OCI-LY7 (cell line): ENCODE measurements at regions not wholly inside any gene's neighbourhood (a gene's known extent, or its start where the extent isn't known, plus 50 kb on each side); places are given as distances from the start of the nearest gene placed in this dataset.

Experiments
- BruUV-seq: library from RNA; stranded (reverse); fragments of 400-500 nt; replicated peaks from 2 replicates; lab custom pipeline; 2021; lab: Mats Ljungman, UMichigan
- CTCF ChIA-PET: fragments of 300-600 bp; sonication (Branson Sonifier 250); formaldehyde crosslinking; loops from one replicate; lab custom pipeline; 2022; ENCODE audit warnings: antibody characterized with exemption; ENCODE audit not compliant: unreplicated experiment; lab: Charles Lee
- POLR2A ChIA-PET: fragments of 300-600 bp; sonication (Branson Sonifier 250); formaldehyde crosslinking; loops from one replicate; lab custom pipeline; 2022; ENCODE audit warnings: antibody characterized with exemption; lab: Charles Lee
- DNase-seq: peaks from one replicate; pipeline ENCODE4 v3.0.0-alpha.2; 2015; ENCODE audit warnings: low spot score
- H2AFZ ChIP-seq: fragments of 200-600 bp; sonication (generic), shearing (Covaris generic); 2 replicates; pipeline ENCODE4 v1.6.1; 2014; ENCODE audit warnings: mild to moderate bottlenecking, antibody characterized with exemption, low read length, moderate library complexity
- H3K27ac ChIP-seq: fragments of 200-600 bp; sonication (generic); 2 replicates; pipeline ENCODE4 v1.5.1; 2014; ENCODE audit warnings: mixed run types, low read depth, mild to moderate bottlenecking, moderate library complexity, low read length, inconsistent platforms; ENCODE audit not compliant: poor library complexity, severe bottlenecking
- H3K36me3 ChIP-seq: fragments of 200-600 bp; sonication (generic); 2 replicates; pipeline ENCODE4 v1.6.1; 2014; ENCODE audit warnings: mild to moderate bottlenecking, antibody characterized with exemption, low read length, moderate library complexity, mixed read lengths; ENCODE audit not compliant: insufficient read depth
- H3K4me1 ChIP-seq: fragments of 200-600 bp; sonication (generic); 2 replicates; pipeline ENCODE4 v1.5.1; 2014; ENCODE audit warnings: mild to moderate bottlenecking, low read length; ENCODE audit not compliant: insufficient read depth, poor library complexity, severe bottlenecking
- H3K4me2 ChIP-seq: fragments of 200-600 bp; sonication (generic); 2 replicates; pipeline ENCODE4 v1.6.1; 2014; ENCODE audit warnings: mild to moderate bottlenecking, low read length
- H3K4me3 ChIP-seq: fragments of 200-600 bp; sonication (generic); 2 replicates; pipeline ENCODE4 v1.5.1; 2014; ENCODE audit warnings: mild to moderate bottlenecking, low read depth, low read length; ENCODE audit not compliant: poor library complexity, severe bottlenecking
- H3K79me2 ChIP-seq: fragments of 200-600 bp; sonication (generic); 2 replicates; pipeline ENCODE4 v1.6.1; 2016; ENCODE audit warnings: low read depth, mild to moderate bottlenecking, low read length, moderate library complexity, mixed read lengths; ENCODE audit not compliant: insufficient read depth
- H3K9me2 ChIP-seq: fragments of 200-600 bp; sonication (generic); 2 replicates; pipeline ENCODE4 v1.6.1; 2016; ENCODE audit warnings: mild to moderate bottlenecking, low read length, mixed read lengths; ENCODE audit not compliant: insufficient read depth
- H3K9me3 ChIP-seq: fragments of 200-600 bp; sonication (generic); 2 replicates; pipeline ENCODE4 v1.6.1; 2014; ENCODE audit warnings: mild to moderate bottlenecking, mixed run types, low read length, mixed read lengths
- H4K20me1 ChIP-seq: fragments of 200-600 bp; sonication (generic); 2 replicates; pipeline ENCODE4 v1.6.1; 2014; ENCODE audit warnings: mild to moderate bottlenecking, antibody characterized with exemption, low read length, moderate library complexity, mixed read lengths; ENCODE audit not compliant: insufficient read depth
- CTCF ChIP-seq: fragments of 200-600 bp; sonication (generic); conservative IDR thresholded peaks from 2 replicates; pipeline ENCODE4 v1.5.1; 2014; ENCODE audit warnings: mild to moderate bottlenecking, antibody characterized with exemption, low read length, moderate library complexity, mixed read lengths
- EZH2phosphoT487 ChIP-seq: fragments of 200-600 bp; sonication (generic); IDR thresholded peaks from 2 replicates; pipeline ENCODE4 v1.6.1; 2018; ENCODE audit warnings: low read depth, borderline replicate concordance, mild to moderate bottlenecking, mixed run types, antibody characterized with exemption, low read length, moderate library complexity, mixed read lengths
- intact Hi-C: fragments of 100-400 bp; cut with micrococcal nuclease; formaldehyde crosslinking; loops from one replicate; pipeline ENCODE4 v1.10.0; 2022; ENCODE audit not compliant: unreplicated experiment

GRCh38 chr17:70006159-70006558, 68.9 kb upstream of the KCNJ16 start:
- Histone ChIP-seq H3K9me3 (no peaks in the 10 kb centered on the region), H3K4me3 (no peak overlapping the region), H4K20me1 (no peaks in the 10 kb centered on the region), H3K27ac (no peak overlapping the region), H3K9me2 (no peaks in the 10 kb centered on the region), H3K4me2 (no peak overlapping the region), H3K36me3 (no peaks in the 10 kb centered on the region), H3K79me2 (no peaks in the 10 kb centered on the region), H3K4me1 (no peaks in the 10 kb centered on the region), H2AFZ (no peak overlapping the region)
- ChIA-PET POLR2A (interaction anchor here (0.6 kb wide), 1 partner anchor 162 kb away, joined by 3 read pairs; no protein-coding TSS in a partner anchor), CTCF (no interaction called here)
- intact Hi-C loops: no loop called here
- no TSS peak for BruUV-seq
- TF ChIP-seq EZH2phosphoT487: no peak
- TF ChIP-seq CTCF: no peak
- DNase-seq: no peak

- ChIA-PET CTCF (no interaction called here), POLR2A (interaction anchor here (0.7 kb wide), 1 partner anchor 375 kb away, joined by 3 read pairs; no protein-coding TSS in a partner anchor)
- Histone ChIP-seq H3K79me2 (no peaks in the 10 kb centered on the region), H3K9me2 (no peaks in the 10 kb centered on the region), H2AFZ (no peak overlapping the region), H4K20me1 (no peaks in the 10 kb centered on the region), H3K9me3 (no peaks in the 10 kb centered on the region), H3K36me3 (no peaks in the 10 kb centered on the region), H3K4me2 (no peak overlapping the region), H3K4me3 (no peak overlapping the region), H3K27ac (no peak overlapping the region), H3K4me1 (no peaks in the 10 kb centered on the region)
- intact Hi-C loops: no loop called here
- no peak for TF ChIP-seq CTCF
- TF ChIP-seq EZH2phosphoT487: no peak
- no TSS peak for BruUV-seq
- no peak for DNase-seq
These were observed 63.3 kb upstream of the KCNJ16 start for GRCh38 chr17:70011750-70012149.

GRCh38 chr17:70013911-70014310, 61.1 kb upstream of the KCNJ16 start:
- BruUV-seq: no TSS peak
- POLR2A ChIA-PET: no interaction called here

More at GRCh38 chr17:70013911-70014310, 61.1 kb upstream of the KCNJ16 start:
- H3K9me3 ChIP-seq: no peaks in the 10 kb centered on the region
- no peaks in the 10 kb centered on the region for H3K4me1 ChIP-seq
- H3K36me3 ChIP-seq: no peaks in the 10 kb centered on the region
- H2AFZ ChIP-seq: no peak overlapping the region
- no peak overlapping the region for H3K4me3 ChIP-seq
- H3K79me2 ChIP-seq: no peaks in the 10 kb centered on the region
- intact Hi-C loops: no loop called here
- H4K20me1 ChIP-seq: no peaks in the 10 kb centered on the region
- CTCF ChIA-PET: no interaction called here
- DNase-seq: no peak
- no peaks in the 10 kb centered on the region for H3K9me2 ChIP-seq
- no peak for TF ChIP-seq EZH2phosphoT487
- no peak for TF ChIP-seq CTCF
- no peak overlapping the region for H3K27ac ChIP-seq
- H3K4me2 ChIP-seq: no peak overlapping the region
